A673 (cell line): ENCODE measurements at regions not wholly inside any gene's neighbourhood (a gene's known extent, or its start where the extent isn't known, plus 50 kb on each side); places are given as distances from the start of the nearest gene placed in this dataset.

Source experiments
- BruUV-seq: library from RNA; stranded (reverse); fragments of 400-500 nt; replicated peaks from 2 replicates; lab custom pipeline; 2021; lab: Mats Ljungman, UMichigan
- CTCF ChIA-PET: fragments of 300-600 bp; sonication (Branson Sonifier 250); formaldehyde crosslinking; loops from one replicate; lab custom pipeline; 2022; ENCODE audit warnings: antibody characterized with exemption; lab: Charles Lee
- POLR2A ChIA-PET: fragments of 300-600 bp; sonication (Branson Sonifier 250); formaldehyde crosslinking; loops from one replicate; lab custom pipeline; 2022; ENCODE audit warnings: antibody characterized with exemption; ENCODE audit not compliant: low non-redundant PET; lab: Charles Lee
- DNase-seq: peaks from one replicate; pipeline ENCODE4 v3.0.0-alpha.2; 2015; ENCODE audit warnings: low spot score
- H3K27ac ChIP-seq: fragments of 200-600 bp; sonication (generic); 2 replicates; pipeline ENCODE4 v1.5.1; 2016; ENCODE audit warnings: mixed run types, low read depth, mild to moderate bottlenecking, mixed read lengths, antibody characterized with exemption, low read length; ENCODE audit not compliant: poor library complexity, severe bottlenecking
- H3K27me3 ChIP-seq: fragments of 200-600 bp; sonication (generic); replicated peaks from 2 replicates; pipeline ENCODE4 v1.6.1; 2017; ENCODE audit warnings: mixed run types, low read depth, mild to moderate bottlenecking, mixed read lengths, antibody characterized with exemption, low read length; ENCODE audit not compliant: insufficient read depth, poor library complexity
- H3K36me3 ChIP-seq: fragments of 200-600 bp; sonication (generic); 2 replicates; pipeline ENCODE4 v1.6.1; 2016; ENCODE audit warnings: mixed run types, mild to moderate bottlenecking, mixed read lengths, antibody characterized with exemption, low read length; ENCODE audit not compliant: insufficient read depth, poor library complexity, severe bottlenecking
- H3K4me1 ChIP-seq: fragments of 200-600 bp; sonication (generic); 2 replicates; pipeline ENCODE4 v1.6.1; 2017; ENCODE audit warnings: mixed run types, mild to moderate bottlenecking, mixed read lengths, antibody characterized with exemption, low read length; ENCODE audit not compliant: insufficient read depth, poor library complexity, severe bottlenecking
- H3K4me3 ChIP-seq: fragments of 200-600 bp; sonication (generic); 2 replicates; pipeline ENCODE4 v1.5.1; 2016; ENCODE audit warnings: low read depth, mixed run types, mild to moderate bottlenecking, mixed read lengths, low read length; ENCODE audit not compliant: poor library complexity, severe bottlenecking
- H3K9me3 ChIP-seq: fragments of 200-600 bp; sonication (generic); 2 replicates; pipeline ENCODE4 v1.6.1; 2016; ENCODE audit warnings: mixed run types, low read depth, mild to moderate bottlenecking, mixed read lengths, antibody characterized with exemption, low read length; ENCODE audit not compliant: poor library complexity, severe bottlenecking
- CTCF ChIP-seq: fragments of 300-800, 200-600 bp; sonication (generic); conservative IDR thresholded peaks from 2 replicates; pipeline ENCODE4 v1.5.1; 2017; ENCODE audit warnings: low read depth, mild to moderate bottlenecking, antibody characterized with exemption, low read length, moderate library complexity, mixed read lengths
- EZH2 ChIP-seq: fragments of 200-600 bp; sonication (generic); IDR thresholded peaks from 2 replicates; pipeline ENCODE4 v1.6.1; 2017; ENCODE audit warnings: borderline replicate concordance, low read depth, mild to moderate bottlenecking, mixed read lengths, antibody characterized with exemption, low read length; ENCODE audit not compliant: poor library complexity, severe bottlenecking
- intact Hi-C: fragments of 100-400 bp; cut with micrococcal nuclease; formaldehyde crosslinking; loops from one replicate; pipeline ENCODE4 v1.10.0; 2022; ENCODE audit not compliant: unreplicated experiment

DNA sequence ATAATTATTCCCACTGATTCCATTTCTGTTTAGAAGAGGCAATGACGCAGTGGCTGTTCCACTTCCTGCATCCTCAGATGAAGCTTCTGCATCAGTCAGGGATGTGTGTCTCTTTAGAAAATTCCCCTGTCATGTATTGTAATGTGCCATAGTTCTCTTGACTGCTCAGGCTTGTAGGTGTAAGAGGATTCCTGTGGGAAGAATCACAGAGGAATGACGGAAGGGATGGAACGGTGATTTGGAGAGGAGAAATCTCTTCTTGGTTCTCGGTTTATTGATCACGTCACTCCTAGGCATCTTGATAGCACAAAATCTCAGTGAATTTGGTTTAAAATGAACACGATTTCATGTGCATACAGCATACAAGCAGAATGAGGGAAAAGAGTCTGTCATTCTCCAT lies 69.8 kb upstream of the PRKCQ start:
- ChIA-PET POLR2A (no interaction called here), CTCF (no interaction called here)
- Histone ChIP-seq H3K4me3 (no peak overlapping the region), H3K27ac (no peak overlapping the region), H3K4me1 (no peaks in the 10 kb centered on the region), H3K9me3 (no peaks in the 10 kb centered on the region), H3K36me3 (no peaks in the 10 kb centered on the region), H3K27me3 (peaks cover 94% of the 10 kb centered on the region)
- no TSS peak for BruUV-seq
- intact Hi-C loops, result no loop called here
- DNase-seq, result no peak
- no peak for TF ChIP-seq EZH2

DNA sequence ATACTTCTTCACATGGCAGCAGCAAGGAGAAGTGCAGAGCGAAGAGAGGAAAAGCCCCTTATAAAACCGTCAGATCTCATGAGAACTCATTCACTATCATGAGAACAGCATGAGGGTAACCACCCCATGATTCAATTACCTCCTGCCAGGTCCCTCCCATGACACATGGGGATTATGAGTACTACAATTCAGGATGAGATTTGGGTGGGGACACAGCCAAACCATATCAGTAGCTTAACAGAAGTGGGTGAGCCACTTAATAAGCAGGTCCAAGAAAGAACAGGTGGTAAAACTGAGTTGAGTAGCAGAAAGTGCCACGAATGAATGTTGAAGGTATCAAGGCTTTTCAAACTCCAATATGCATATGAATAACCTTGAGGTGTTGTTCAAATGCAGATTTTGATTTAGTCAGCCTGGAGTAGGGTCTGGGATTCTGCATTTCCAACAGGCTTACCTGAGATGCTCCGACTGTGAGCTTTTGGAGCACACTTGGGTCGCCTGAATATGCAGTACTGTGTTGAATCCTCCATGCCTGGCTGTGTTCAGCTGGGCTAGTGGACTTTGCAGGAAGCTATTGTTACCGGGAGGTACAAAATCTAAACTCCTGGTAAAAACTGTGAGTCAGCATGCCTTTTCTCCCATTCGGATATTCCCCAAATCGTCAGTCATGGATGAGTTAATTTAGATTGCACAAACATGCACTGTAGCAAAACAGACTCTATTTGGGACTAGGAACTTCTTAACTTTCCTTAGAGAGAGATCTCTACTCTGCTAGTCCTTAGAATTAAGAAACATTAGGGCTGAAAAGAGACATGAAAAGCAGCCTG lies 69.0 kb upstream of the PRKCQ start:
- no peaks in the 10 kb centered on the region for H3K9me3 ChIP-seq
- no peak overlapping the region for H3K27ac ChIP-seq
- no peaks in the 10 kb centered on the region for H3K4me1 ChIP-seq
- ChIA-PET POLR2A (no interaction called here), CTCF (no interaction called here)
- H3K36me3 ChIP-seq, result no peaks in the 10 kb centered on the region
- H3K4me3 ChIP-seq, result no peak overlapping the region
- intact Hi-C loops, result no loop called here
- no peak for DNase-seq
- no TSS peak for BruUV-seq
- peaks cover 94% of the 10 kb centered on the region for H3K27me3 ChIP-seq
- TF ChIP-seq CTCF (no peak), EZH2 (no peak)

DNA sequence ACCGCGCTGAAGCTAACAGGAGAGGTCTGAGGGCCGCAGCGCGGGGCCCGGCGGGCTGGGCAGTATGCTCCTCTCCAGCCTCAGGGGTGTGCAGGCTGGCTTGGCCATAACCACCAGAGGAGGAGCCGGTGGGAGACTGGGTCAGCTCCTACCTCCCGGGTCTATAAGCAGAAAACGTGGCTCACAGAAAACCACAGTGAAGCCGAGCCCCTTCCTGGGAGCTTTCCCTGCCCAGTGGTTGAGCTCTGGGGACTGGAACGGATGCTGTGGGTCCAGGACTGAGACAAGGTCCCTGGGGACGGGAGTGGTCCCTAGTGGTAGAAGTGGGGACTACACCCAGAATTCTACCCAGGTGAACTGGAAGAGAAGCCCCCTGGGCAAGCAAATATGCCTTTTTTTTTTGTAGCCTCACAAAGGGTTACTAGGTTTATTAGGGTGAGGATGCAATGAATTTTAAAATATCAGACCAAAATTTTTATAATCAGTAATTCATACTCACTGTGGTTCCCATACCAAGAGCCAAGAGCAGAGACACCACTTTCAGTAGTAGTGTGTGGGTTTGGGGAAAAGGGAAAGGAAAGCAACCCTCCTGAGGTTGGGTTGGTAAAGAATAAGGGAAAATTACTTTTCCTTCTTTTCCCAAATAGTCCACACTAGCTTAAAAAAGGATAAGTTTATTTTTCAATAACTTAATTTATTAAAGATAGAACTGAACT lies 67.9 kb upstream of the PRKCQ start:
- CTCF ChIA-PET, result interaction anchor here (0.7 kb wide), 1 partner anchor 585 kb away, joined by 3 read pairs; no protein-coding TSS in a partner anchor
- intact Hi-C loops, result no loop called here
- no TSS peak for BruUV-seq

More for the DNA sequence above, 67.9 kb upstream of the PRKCQ start:
- Histone ChIP-seq H3K4me3 (no peak overlapping the region), H3K4me1 (no peaks in the 10 kb centered on the region), H3K36me3 (no peaks in the 10 kb centered on the region), H3K9me3 (no peaks in the 10 kb centered on the region), H3K27me3 (peaks cover 94% of the 10 kb centered on the region), H3K27ac (no peak overlapping the region)
- DNase-seq, result peak; percentile 55
- POLR2A ChIA-PET, result no interaction called here
- TF ChIP-seq CTCF (peak; percentile 66), EZH2 (no peak)
